ENCODE measurements at regions not wholly inside any gene's neighbourhood (a gene's known extent, or its start where the extent isn't known, plus 50 kb on each side); places are given as distances from the start of the nearest gene placed in this dataset.

DNA sequence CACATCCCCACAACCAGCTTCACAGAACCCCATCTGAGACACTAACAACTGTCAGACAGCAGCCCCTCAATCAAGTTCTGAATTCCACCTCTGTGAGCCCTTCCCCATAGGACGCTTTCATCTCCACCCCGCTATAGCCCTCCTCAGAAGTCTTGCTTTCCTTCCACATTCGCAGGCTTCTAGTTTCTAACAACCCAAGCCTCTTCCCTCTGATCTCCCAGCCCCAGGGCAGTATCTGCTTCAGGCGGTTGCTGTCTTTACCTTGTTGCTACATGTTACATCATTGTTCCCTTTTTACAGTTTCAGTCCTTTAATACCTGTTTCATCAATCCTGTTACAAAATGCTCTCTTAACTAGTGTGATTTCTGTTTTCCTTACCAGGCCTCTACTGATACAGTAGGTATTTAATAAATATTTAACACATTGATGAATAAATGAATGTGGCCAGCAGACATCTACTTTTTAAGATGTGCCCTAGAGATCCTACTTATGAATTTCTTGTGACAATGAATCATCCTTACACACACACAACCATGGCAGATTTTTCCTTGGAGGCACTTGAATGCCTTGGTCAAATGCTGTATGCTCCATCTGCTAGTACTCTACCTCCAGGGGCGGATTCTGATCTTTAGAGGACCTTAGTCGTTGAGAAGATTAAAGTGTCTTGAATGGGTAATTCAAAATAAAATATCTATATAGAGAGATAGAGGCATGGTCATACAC lies 164.7 kb upstream of the SLIT2 start:
- no peak overlapping the region for H3K4me3 Mint-ChIP-seq (ENCODE audit: unreplicated experiment)
- no peak for DNase-seq (ENCODE audit: low spot score)
- no peaks in the 10 kb centered on the region for H3K9me3 Mint-ChIP-seq (ENCODE audit: unreplicated experiment)
- no peaks in the 10 kb centered on the region for H3K4me1 Mint-ChIP-seq (ENCODE audit: unreplicated experiment)
- H3K27me3 Mint-ChIP-seq (ENCODE audit: unreplicated experiment): no peaks in the 10 kb centered on the region
- no peak overlapping the region for H3K27ac Mint-ChIP-seq (ENCODE audit: unreplicated experiment)
- no peak for TF ChIP-seq CTCF (IDR thresholded peaks at IDR 0.05; ENCODE audit: unreplicated experiment)
- H3K36me3 Mint-ChIP-seq (ENCODE audit: low read depth, unreplicated experiment): no peaks in the 10 kb centered on the region

- Mint-ChIP-seq H3K4me3 (ENCODE audit: unreplicated experiment) (no peak overlapping the region), H3K4me1 (ENCODE audit: unreplicated experiment) (no peaks in the 10 kb centered on the region), H3K36me3 (ENCODE audit: low read depth, unreplicated experiment) (no peaks in the 10 kb centered on the region), H3K9me3 (ENCODE audit: unreplicated experiment) (no peaks in the 10 kb centered on the region), H3K27ac (ENCODE audit: unreplicated experiment) (no peak overlapping the region), H3K27me3 (ENCODE audit: unreplicated experiment) (no peaks in the 10 kb centered on the region)
- TF ChIP-seq CTCF (IDR thresholded peaks at IDR 0.05; ENCODE audit: unreplicated experiment): no peak
- DNase-seq (ENCODE audit: low spot score): no peak
Observed at GRCh38 chr4:20086067-20086798, 165.5 kb upstream of the SLIT2 start.

GRCh38 chr4:20085653-20086052 lies 166.1 kb upstream of the SLIT2 start:
- no peaks in the 10 kb centered on the region for H3K36me3 Mint-ChIP-seq (ENCODE audit: low read depth, unreplicated experiment)
- no peak overlapping the region for H3K27ac Mint-ChIP-seq (ENCODE audit: unreplicated experiment)

GRCh38 chr4:20085156-20085555 lies 166.5 kb upstream of the SLIT2 start:
- H3K27me3 Mint-ChIP-seq (ENCODE audit: unreplicated experiment): no peaks in the 10 kb centered on the region
- H3K4me3 Mint-ChIP-seq (ENCODE audit: unreplicated experiment): no peak overlapping the region
- no peak overlapping the region for H3K27ac Mint-ChIP-seq (ENCODE audit: unreplicated experiment)
- no peaks in the 10 kb centered on the region for H3K36me3 Mint-ChIP-seq (ENCODE audit: low read depth, unreplicated experiment)
- no peak for TF ChIP-seq CTCF (IDR thresholded peaks at IDR 0.05; ENCODE audit: unreplicated experiment)
- DNase-seq (ENCODE audit: low spot score): no peak
- no peaks in the 10 kb centered on the region for H3K4me1 Mint-ChIP-seq (ENCODE audit: unreplicated experiment)
- no peaks in the 10 kb centered on the region for H3K9me3 Mint-ChIP-seq (ENCODE audit: unreplicated experiment)

More at GRCh38 chr4:20085653-20086052, 166.1 kb upstream of the SLIT2 start:
- no peaks in the 10 kb centered on the region for H3K4me1 Mint-ChIP-seq (ENCODE audit: unreplicated experiment)
- H3K4me3 Mint-ChIP-seq (ENCODE audit: unreplicated experiment): no peak overlapping the region
- DNase-seq (ENCODE audit: low spot score): no peak
- no peak for TF ChIP-seq CTCF (IDR thresholded peaks at IDR 0.05; ENCODE audit: unreplicated experiment)
- H3K9me3 Mint-ChIP-seq (ENCODE audit: unreplicated experiment): no peaks in the 10 kb centered on the region
- H3K27me3 Mint-ChIP-seq (ENCODE audit: unreplicated experiment): no peaks in the 10 kb centered on the region

DNA sequence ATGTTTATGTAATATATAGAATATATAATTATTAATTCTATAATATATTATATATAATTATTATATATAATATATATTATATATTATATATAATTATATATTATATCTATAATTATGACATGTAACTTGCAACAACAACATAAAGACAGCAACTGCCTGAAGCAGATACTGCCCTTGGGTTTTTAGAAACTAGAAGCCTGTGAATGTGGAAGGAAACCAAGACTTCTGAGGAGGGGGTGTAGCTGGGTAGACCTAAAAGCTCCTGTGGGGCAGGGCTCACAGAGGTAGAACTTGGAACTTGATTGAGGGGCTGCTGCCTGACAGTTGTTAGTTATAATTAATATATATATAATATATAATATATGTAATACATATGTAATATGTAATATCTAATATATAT lies 167.2 kb upstream of the SLIT2 start:
- Mint-ChIP-seq H3K27ac (ENCODE audit: unreplicated experiment) (no peak overlapping the region), H3K36me3 (ENCODE audit: low read depth, unreplicated experiment) (no peaks in the 10 kb centered on the region), H3K9me3 (ENCODE audit: unreplicated experiment) (no peaks in the 10 kb centered on the region), H3K4me3 (ENCODE audit: unreplicated experiment) (no peak overlapping the region), H3K27me3 (ENCODE audit: unreplicated experiment) (no peaks in the 10 kb centered on the region), H3K4me1 (ENCODE audit: unreplicated experiment) (no peaks in the 10 kb centered on the region)
- no peak for TF ChIP-seq CTCF (IDR thresholded peaks at IDR 0.05; ENCODE audit: unreplicated experiment)
- no peak for DNase-seq (ENCODE audit: low spot score)

Measured in endothelial cell (in vitro differentiated cells).